LoVo (cell line): ENCODE measurements at regions not wholly inside any gene's neighbourhood (a gene's known extent, or its start where the extent isn't known, plus 50 kb on each side); places are given as distances from the start of the nearest gene placed in this dataset.

Experiments used
- DNase-seq: peaks from one replicate; pipeline ENCODE4 v3.0.0-alpha.2; 2016; ENCODE audit warnings: low spot score

DNA sequence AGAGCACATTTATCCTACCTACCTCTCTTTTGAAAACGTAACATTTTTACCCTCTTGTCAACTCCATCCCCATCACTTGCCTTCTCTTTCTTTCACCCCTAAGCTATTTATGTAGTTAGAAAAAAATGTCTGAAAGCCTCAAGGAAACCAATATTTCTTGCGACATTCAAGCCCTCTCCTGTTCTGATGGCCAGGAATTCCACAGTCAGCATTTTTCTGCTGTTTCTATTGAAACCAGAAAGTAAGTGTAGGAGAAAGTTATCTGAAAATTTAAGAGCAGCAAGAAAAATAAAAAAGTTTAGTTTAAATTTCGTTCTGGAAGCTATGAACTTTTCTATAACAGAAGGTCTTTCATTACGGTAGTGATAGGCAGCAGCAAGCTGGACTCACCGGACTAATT, 247.6 kb upstream of the PBX1 start:
- DNase-seq = no peak

DNA sequence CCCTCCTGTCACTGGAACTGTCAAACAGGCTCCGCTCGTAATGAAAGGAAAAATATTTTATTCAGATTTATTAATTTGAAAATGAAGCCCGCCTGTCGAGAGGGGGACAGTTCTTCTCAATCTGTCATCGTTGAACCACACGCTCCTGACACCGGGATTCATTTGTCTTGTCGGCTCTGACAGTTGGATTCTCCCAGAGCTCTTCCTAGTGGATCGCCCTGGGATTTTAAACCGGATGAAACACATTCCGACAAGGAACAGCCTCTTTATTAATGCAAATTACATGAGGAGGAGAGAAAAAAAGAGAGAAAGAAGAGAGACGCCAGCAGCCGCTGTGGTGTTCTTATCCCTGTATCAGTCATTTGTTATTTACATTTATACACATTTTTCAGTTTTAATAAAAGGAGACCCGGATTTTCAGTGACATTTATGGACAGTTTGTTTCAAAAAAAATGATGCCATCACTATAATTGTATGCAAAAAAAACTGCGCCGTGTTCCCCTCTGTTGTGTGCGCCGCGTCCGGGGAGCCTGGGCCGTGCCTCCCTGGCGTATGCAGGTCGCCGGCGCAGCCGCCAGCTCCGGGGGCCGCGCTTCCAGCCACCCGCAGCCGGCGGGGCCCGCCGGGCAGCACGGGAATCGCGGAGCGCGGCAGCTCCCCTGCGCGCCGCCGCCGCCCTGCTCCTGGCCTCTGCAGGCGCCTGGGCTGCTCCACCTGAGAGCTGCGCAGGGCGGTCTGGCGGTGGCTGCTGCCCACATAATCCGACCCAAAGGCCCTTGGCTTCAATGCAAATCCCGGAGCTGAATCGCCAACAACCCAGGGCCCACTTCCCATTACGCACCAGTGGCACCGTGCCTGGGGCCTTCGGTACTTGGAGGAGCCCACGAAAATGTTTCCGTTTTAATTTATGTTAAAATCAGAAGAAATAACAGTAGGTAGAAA, 237.9 kb upstream of the PBX1 start:
- DNase-seq = no peak

GRCh38 chr1:164325786-164326185, 233.2 kb upstream of the PBX1 start:
- DNase-seq = no peak

DNA sequence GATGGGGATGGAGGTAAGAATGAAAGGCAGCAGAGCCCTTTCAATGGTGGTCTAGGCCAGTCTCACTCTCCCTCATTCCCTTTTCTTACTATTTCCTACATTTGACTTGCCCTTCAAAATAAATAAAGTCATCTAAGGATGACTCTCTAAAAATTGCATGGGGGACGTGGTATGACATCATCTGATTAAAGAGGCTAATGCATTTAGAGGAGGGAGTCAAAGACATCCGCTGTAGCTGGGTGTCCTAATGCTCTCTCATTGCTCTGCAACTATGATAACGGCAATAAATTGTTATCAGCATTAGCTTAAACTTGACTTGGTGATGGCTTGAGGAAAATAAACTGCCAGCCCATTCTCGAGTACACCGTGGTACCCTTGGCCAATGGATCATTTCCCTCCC, 225.6 kb upstream of the PBX1 start:
- DNase-seq = no peak

DNA sequence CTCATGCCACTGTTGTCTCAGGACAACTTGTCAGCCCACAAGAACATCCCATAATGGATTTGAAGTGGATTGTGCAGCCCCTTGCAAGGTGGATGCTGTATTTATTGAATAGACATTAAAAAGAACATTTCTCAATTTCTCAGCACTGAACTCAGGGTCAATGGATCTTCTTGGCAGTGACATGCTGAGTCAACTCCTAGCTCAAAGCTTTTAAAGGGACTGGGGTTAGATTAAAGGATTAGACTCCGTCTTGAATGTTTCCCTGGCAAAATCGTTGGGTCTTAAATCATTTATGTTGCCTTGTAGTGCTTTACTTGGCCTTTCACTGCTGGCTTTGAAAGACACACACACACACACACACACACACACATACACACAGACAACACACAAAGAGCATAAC, 221.6 kb upstream of the PBX1 start:
- DNase-seq = no peak

- no peak for DNase-seq
Observed at GRCh38 chr1:164337885-164338284, 221.1 kb upstream of the PBX1 start.

DNA sequence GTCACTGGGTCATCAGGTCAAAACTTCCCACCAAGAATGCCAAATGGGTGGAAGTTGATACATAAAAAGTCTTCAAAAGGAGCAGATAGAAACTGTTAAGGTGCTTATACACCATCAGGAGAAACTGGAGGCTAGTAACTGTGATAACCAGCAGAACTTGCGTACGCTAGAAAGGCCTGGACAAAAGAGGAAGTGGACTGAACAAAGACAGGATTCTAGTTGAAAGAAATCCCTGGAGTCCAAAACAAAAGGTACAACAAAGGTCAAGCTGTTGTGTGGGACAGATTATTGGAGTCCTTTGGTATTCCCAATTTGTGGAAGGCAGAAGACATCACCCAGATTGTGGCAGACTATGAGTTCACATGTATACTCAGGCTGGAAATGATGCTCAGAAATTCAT, 215.8 kb upstream of the PBX1 start:
- DNase-seq = no peak

- no peak for DNase-seq
Observed at GRCh38 chr1:164347980-164348379, 211.0 kb upstream of the PBX1 start.

GRCh38 chr1:164356511-164356910, 202.5 kb upstream of the PBX1 start:
- no peak for DNase-seq

DNA sequence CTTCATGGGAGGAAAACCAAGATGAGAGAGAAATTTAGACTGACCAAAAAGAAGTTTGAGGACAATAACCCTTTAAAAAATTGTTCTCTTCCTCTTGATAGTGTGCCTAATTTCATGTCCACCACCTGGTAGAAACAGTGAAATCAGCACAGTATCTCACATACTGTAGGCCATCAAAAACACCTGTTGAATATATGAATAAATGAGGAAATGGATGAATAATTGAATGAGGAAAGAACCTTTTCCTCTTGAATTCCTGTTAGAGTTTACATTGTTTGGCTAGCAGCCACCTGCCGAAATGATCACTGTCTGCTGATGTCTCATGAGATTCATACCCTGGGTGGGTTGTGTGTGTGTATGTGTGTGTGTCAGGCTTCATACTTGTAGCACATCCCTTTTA, 198.7 kb upstream of the PBX1 start:
- DNase-seq = no peak

- no peak for DNase-seq
Observed at GRCh38 chr1:164361927-164362326, 197.1 kb upstream of the PBX1 start.

GRCh38 chr1:164363980-164364379, 195.0 kb upstream of the PBX1 start:
- no peak for DNase-seq

DNA sequence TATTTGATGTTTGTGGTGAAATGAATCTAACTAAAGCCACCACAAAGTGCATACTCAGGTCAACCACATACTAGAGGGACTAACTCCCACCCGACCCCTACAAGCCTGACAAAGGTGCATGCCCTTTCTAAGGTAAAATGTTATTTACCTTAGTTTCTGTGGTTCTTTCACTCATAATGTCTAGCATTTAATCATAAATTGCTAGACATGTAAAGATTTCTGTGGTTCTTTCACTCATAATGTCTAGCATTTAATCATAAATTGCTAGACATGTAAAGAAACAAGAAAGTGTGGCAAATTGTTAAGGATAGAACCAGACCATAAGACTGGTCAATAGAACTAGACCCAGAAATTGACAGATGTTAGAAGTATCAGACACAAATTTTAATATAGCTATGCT, 193.0 kb upstream of the PBX1 start:
- no peak for DNase-seq

DNA sequence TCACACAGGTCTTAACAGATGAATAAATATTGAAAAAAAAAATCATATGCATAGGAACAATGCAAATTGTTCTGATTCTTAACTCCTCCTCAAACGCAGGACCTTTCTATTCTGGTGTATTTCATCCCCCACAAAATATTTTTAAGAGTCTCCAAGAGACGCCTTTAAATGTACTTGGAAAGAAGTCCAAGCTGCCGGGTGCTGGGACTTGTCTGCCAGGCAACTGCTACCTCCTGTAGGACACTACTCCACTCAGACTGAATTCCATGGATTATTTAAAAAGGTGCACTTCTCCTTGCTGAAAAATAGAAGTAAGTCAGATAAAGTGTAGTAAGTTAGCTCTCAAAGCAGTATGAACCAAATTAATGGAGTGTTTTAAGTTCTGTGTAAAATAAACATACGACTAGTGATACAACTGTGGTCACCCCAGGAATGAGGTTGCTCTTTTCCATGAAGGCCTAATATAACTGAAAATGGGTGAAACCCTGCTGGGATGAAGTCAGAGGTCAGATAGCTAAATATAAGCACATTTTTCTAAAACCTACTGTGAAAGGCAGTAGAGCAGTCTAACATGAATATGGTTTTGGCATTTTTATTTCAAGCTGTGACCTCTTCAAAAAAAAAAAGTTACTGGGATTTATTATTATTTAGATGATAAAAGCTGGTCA, 189.2 kb upstream of the PBX1 start:
- no peak for DNase-seq

- DNase-seq = no peak
Observed at GRCh38 chr1:164380893-164381292, 178.1 kb upstream of the PBX1 start.

DNA sequence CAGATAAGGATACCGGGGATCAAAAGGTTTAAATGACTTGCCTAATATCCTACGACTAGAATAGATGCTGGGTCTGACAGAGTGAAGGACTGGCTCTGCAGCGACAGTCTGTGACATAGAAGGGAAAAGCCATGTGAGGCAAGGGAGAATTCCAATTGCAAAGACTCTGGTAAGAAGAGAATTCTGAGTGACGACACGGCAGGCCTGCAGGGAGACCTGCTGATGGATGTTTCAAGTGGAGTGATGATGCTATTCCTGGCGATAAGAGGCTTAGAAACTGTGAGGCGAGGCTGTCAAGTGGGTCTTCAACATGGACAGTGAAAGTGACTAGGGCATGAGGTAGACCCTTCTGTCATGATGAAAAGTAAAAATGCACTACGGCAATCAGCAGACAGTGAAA, 176.6 kb upstream of the PBX1 start:
- no peak for DNase-seq

DNA sequence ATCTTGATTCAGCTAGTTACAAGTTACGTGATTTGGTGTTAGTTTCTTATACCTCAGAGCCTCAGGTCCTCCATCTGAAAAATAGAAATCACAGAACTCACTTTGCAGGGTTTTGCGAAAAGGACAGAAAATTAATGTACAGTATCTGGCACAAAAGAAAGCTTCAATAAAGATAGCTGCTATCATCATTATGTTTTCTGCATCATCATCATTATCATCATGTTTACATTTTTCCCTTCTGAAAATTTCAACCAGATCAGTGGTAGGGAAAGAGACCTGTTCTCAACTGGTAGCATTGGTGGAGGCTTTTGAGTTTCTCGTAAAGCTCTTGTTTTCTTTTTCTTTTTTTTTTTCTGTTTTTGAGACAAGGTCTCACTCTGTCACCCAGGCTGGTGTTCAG, 174.7 kb upstream of the PBX1 start:
- DNase-seq = no peak

GRCh38 chr1:164417016-164417704, 141.8 kb upstream of the PBX1 start:
- DNase-seq = no peak

DNA sequence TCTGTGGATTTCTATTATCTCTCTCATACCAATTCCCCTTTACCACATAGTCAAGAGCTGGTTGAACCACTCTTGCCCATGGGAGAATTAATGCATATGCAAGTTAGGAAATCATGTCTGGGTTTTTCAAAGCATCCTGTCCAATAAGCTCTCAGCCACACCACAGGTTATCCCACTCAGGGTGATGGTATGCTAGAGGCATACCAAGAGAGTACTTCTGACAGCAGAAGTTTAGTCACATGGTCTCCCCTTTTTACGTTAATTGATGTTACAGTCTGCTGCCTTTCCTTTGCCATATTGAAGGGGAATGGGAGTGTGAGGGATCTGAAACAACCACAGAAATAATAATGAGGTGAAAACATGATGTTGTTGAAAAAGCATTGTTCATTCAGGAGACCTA, 135.8 kb upstream of the PBX1 start:
- no peak for DNase-seq

DNA sequence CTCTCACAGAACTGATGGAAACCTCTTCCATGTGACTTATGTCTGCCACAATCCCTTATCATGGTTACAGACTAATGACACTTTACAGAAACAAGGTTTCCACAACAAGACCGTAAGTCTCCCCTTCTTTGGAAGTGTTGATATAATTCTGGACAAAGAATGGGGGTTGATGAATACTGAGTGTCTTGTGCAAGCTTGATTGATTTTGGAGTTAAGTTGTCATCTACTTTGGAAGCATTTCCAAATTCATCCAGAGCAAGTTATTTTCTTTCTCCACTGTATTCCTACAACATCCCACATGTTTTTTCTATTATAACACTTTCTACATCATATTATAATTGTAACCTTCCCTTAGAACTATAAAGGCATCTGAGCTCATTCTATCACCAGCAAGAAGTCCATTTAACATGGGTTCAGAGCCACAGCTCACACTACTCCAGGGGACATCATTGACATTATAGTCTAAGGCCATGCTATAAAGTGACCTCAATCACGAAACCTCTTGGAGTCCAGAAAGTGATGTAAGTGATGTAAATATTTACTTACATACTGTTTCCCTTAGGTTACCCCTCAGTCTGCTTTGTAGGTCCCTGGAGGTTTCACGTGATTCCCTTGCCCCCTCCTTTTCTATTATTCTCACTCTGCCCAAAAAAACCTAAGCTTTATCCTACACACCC, 125.7 kb upstream of the PBX1 start:
- DNase-seq = no peak

- DNase-seq = no peak
Observed at GRCh38 chr1:164433818-164434170, 125.2 kb upstream of the PBX1 start.

GRCh38 chr1:164440232-164440631, 118.8 kb upstream of the PBX1 start:
- DNase-seq = peak; percentile 9

DNA sequence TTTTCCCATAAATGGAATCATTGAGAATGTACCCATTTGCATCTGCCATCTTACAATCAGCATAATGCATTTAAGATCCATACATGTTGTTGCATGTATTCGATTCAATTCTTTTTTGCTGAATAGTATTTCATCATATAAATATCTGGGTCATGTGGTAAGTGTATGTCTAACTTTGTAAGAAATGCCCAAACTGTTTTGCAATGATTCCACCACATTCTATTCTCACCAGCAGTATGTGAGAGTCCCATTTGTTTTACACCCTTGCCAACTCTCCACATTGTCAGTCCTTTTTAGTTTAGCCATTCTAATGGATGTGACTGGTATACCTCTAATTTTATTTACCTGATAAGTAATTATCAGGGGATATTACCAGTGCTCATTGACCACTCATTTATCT, 115.8 kb upstream of the PBX1 start:
- DNase-seq = no peak
